LNCaP clone FGC (cell line): ENCODE measurements at regions not wholly inside any gene's neighbourhood (a gene's known extent, or its start where the extent isn't known, plus 50 kb on each side); places are given as distances from the start of the nearest gene placed in this dataset.
A peak's percentile ranks its signal among the peaks of the same experiment; 100 is the strongest.

Experiments
- DNase-seq: peaks from one replicate; pipeline ENCODE4 v3.0.0-alpha.2; 2011; ENCODE audit warnings: low read depth
- H3K4me3 ChIP-seq: 2 replicates; pipeline ENCODE4 v1.5.1; 2011; ENCODE audit warnings: mild to moderate bottlenecking, low read depth, low read length, control low read depth
- TF ChIP-seq, protein P1 (sequence below): IDR thresholded peaks from 2 replicates; pipeline ENCODE4 v1.5.1; 2012; ENCODE audit warnings: mild to moderate bottlenecking; ENCODE audit not compliant: control insufficient read depth, insufficient read depth; ENCODE audit errors: extremely low read depth

DNA sequence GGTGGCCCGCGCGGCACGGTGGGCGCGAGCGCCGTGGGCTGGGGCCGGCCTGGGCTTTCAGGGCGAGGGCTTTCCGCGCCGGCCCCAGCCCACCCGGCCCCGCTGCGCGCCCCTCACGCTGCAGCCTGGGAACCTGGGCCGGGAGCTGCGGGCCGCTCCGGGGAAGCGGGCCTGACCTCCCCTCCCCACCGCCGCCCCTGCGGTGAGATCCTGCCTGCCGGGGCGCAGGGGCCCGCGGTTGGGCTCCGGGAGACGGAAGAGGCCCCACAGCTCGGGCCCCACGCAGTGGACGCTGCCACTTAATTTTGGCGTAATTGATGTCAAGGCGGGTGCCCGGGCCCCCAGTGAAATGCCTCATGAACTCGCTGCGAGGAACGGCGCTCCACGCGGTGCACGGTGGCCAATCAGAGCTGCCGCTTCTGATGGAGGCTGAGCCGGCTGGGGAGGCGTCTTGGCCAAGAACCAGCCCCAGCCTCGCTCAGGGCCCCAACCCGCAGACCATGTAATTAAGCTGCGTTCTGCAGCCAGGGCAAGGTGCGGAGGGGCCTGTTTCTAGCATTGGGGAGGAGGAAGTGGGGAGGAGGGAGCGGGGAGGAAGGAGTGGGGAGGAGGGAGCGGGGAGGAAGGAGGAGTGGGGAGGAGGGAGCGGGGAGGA lies 96.1 kb upstream of the BHLHE23 start:
- no peak for DNase-seq
- H3K4me3 ChIP-seq: no peak overlapping the region
- TF ChIP-seq, protein P1, sequence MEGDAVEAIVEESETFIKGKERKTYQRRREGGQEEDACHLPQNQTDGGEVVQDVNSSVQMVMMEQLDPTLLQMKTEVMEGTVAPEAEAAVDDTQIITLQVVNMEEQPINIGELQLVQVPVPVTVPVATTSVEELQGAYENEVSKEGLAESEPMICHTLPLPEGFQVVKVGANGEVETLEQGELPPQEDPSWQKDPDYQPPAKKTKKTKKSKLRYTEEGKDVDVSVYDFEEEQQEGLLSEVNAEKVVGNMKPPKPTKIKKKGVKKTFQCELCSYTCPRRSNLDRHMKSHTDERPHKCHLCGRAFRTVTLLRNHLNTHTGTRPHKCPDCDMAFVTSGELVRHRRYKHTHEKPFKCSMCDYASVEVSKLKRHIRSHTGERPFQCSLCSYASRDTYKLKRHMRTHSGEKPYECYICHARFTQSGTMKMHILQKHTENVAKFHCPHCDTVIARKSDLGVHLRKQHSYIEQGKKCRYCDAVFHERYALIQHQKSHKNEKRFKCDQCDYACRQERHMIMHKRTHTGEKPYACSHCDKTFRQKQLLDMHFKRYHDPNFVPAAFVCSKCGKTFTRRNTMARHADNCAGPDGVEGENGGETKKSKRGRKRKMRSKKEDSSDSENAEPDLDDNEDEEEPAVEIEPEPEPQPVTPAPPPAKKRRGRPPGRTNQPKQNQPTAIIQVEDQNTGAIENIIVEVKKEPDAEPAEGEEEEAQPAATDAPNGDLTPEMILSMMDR: no peak

DNA sequence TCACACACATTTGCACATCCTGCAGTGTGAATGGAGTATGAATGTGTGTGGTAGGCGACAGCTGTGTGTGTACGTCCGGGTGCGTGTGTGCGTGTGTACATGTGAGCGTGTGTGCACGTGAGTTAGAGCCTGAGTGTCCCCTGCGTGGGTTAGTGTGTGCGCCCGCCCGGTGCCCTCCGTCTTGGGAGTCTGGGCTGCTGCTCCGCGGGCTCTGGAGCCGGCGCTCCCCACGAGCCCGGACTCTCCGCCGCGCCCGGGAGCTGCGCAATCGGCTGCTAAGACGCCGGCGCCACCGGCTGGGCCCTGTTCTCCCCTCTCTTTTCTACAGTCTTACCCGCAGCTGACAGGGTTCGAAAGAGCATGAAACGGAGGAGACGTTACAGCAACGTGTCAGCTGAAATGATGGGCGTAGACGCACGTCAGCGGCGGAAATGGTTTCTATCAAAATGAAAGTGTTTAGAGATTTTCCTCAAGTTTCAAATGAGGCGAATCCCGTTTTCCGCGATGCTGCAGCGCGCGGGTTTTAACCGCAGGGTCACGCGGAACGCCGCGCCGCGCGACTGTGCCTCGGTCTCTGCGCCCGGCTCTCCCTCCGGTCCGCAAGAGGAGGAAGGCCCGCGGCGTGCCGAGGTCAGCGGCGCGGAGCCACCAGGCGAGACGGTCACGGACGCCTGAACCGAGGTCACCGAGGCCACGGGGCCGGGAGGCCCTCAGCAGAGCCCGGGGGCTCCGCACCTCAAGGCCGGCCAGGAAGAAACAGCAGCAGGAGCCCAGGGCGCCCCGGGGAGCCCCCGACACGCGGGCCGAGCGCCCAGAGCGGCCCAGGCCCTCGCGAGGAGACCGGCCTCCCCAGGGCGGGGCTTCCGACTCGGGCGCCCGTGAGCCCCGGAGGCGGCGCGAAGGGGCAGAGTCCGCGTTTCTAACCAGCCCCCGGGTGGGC lies 95.3 kb upstream of the BHLHE23 start:
- peak overlapping the region; percentile 48 for H3K4me3 ChIP-seq
- DNase-seq: no peak
- TF ChIP-seq, protein P1: no peak

DNA sequence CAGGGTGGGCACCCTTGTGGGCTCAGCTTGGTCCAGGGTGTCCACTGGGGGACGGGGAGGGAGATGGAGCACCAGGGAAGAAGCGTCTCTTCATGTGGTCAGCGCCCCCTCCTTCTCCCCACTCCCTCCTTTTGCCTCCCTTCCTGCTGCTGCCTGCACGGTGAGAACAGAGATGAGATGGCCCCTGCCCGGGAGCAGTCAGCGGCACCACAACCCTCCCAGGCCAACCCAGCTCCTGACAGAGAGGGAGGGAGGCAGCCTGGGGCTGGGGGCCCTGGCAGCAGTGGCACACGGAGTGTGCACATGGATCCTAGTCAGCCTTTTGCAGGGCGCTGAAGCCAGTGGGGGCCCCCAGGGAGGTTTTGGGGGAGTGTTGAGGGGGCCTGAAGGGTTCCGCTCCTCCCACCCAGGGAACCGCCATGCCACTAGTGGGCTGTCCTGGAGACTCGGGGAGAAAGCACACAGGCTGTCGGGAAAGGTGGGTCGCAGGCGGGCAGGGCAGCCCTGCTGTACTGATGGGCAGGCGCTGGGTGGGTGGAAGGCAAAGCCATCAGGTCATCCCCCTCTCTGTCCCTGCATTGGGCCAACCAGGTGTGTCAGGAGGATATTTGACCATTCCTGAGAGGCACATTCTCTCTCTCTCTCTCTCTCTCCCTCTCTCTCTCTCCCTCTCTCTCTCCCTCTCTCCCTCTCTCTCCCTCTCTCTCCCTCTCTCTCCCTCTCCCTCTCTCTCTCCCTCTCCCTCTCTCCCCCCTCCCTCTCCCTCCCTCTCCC lies 94.3 kb upstream of the BHLHE23 start:
- no peak overlapping the region for H3K4me3 ChIP-seq
- TF ChIP-seq, protein P1: no peak
- no peak for DNase-seq

DNA sequence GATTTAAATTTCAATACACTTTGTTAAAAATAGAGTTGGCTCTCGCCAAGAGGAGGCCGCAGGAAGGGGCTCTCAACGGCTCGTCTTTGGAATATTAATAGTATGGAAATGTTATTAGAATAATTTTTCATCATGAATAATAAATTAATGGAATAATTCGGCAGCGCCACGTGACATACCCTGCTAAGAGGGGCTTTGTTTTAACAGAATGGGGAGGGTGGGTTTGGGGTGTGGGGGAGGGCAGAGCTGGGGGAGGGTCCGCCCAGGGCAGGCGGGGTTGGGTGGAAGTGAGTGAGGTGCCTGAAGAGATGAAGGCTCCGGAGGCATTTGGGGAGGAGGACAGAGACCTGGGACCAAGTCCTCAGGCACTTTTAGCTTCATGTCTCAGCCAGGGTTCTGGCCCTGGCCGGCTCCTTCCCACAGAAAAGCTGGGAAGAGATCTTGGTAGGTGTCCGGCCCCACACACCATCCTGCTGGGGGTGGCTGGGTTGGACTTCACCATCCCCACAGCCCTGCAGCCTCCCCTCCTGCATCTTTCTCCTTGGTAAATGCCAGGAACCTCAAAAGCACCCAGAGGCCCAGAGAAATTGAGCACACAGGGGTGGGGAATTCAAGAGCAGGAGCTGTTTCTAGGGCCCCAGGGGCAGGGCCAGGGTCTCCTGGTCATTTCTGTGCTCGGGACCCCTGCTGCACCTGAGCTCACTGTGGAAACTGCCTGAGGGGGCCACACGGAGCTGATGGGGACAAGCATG lies 93.6 kb upstream of the BHLHE23 start:
- DNase-seq: no peak
- H3K4me3 ChIP-seq: no peak overlapping the region
- TF ChIP-seq, protein P1: no peak

DNA sequence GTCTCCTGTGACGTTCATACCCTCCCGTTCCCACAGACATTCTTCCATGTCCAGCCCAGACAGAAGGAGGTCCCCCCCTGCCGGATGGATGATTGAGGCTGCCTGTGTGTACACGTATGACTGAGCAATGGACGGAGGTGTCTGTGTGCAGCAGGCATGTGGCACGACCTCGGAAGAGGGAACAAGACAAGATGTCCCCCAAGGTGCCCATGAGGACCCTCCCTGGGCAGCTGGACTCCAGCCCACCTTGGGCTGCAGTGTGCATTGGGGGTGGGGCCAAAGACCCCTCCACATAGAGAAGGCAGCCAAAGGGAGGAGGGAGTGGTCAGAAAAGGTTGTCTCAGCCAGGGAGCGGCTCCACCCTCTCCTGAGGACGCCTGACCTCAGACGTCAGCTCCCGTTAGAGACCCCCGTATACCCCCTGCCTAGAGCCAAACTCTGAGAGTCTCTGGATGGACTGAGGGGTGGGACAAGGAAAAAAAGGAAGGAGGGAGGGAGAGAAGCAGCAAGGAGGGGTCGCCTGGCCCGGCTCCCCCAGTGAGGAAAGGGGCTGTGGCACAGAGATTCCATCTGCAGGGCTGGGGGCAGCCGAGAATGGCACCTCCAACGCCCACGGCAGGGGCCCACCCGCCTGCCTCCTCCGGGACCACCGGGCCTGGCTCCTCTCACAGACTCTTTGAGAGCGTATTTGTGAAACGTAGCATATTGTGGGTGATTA lies 92.9 kb upstream of the BHLHE23 start:
- TF ChIP-seq, protein P1: no peak
- DNase-seq: no peak
- H3K4me3 ChIP-seq: no peak overlapping the region
